SKM-1 (cell line): ENCODE measurements at regions not wholly inside any gene's neighbourhood (a gene's known extent, or its start where the extent isn't known, plus 50 kb on each side); places are given as distances from the start of the nearest gene placed in this dataset.

Source experiments
- DNase-seq: peaks from one replicate; lab custom pipeline; 2025; ENCODE audit not compliant: unreplicated experiment; lab: John Stamatoyannopoulos, UW

GRCh38 chr16:79303206-79303605 lies 297.3 kb downstream of the MAF start:
- no peak for DNase-seq

- no peak for DNase-seq
Observed at GRCh38 chr16:79302731-79303130, 297.8 kb downstream of the MAF start.

- DNase-seq: no peak
Observed at GRCh38 chr16:79301051-79301450, 299.5 kb downstream of the MAF start.

GRCh38 chr16:79298894-79299799 lies 301.4 kb downstream of the MAF start:
- no peak for DNase-seq

- no peak for DNase-seq
Observed at GRCh38 chr16:79298476-79298875, 302.1 kb downstream of the MAF start.

- no peak for DNase-seq
Observed at GRCh38 chr16:79297805-79298204, 302.7 kb downstream of the MAF start.

GRCh38 chr16:79297296-79297695 lies 303.2 kb downstream of the MAF start:
- DNase-seq: no peak

- DNase-seq: no peak
Observed at GRCh38 chr16:79296491-79296890, 304.0 kb downstream of the MAF start.

GRCh38 chr16:79295746-79296145 lies 304.8 kb downstream of the MAF start:
- DNase-seq: no peak

GRCh38 chr16:79295162-79295561 lies 305.4 kb downstream of the MAF start:
- no peak for DNase-seq

GRCh38 chr16:79294568-79294967 lies 306.0 kb downstream of the MAF start:
- DNase-seq: no peak

- no peak for DNase-seq
Observed at GRCh38 chr16:79293836-79294460, 306.6 kb downstream of the MAF start.

GRCh38 chr16:79288066-79288465 lies 312.5 kb downstream of the MAF start:
- no peak for DNase-seq

- DNase-seq: no peak
Observed at GRCh38 chr16:79287424-79287917, 313.1 kb downstream of the MAF start.

- no peak for DNase-seq
Observed at GRCh38 chr16:79286646-79287423, 313.7 kb downstream of the MAF start.

- no peak for DNase-seq
Observed at GRCh38 chr16:79284766-79285165, 315.8 kb downstream of the MAF start.

GRCh38 chr16:79283578-79283977 lies 317.0 kb downstream of the MAF start:
- DNase-seq: no peak

- DNase-seq: no peak
Observed at GRCh38 chr16:79282806-79283205, 317.7 kb downstream of the MAF start.

GRCh38 chr16:79278506-79278905 lies 322.0 kb downstream of the MAF start:
- DNase-seq: no peak

- DNase-seq: no peak
Observed at GRCh38 chr16:79276501-79276900, 324.0 kb downstream of the MAF start.

- no peak for DNase-seq
Observed at GRCh38 chr16:79274264-79274663, 326.3 kb downstream of the MAF start.
